HepG2 (cell line): ENCODE measurements at regions not wholly inside any gene's neighbourhood (a gene's known extent, or its start where the extent isn't known, plus 50 kb on each side); places are given as distances from the start of the nearest gene placed in this dataset.

Experiments
- ATAC-seq: fragments of 200-7000 bp; cut with Tn5 transposase; 3 replicates; pipeline ENCODE4 v1.9.1; 2020; ENCODE audit warnings: mild to moderate bottlenecking, moderate library complexity
- BruUV-seq: library from RNA; stranded (reverse); fragments of 400-500 nt; replicated peaks from 2 replicates; lab custom pipeline; 2021; lab: Mats Ljungman, UMichigan
- CTCF ChIA-PET: fragments of 300-600 bp; formaldehyde crosslinking; extraction: SDS; loops from one replicate; lab custom pipeline; 2021; ENCODE audit warnings: low total read pairs, inconsistent platforms, low intra/inter-chr PET ratio; lab: Yijun Ruan, JAX
- POLR2A ChIA-PET: fragments of 350-600 bp; sonication (Branson Sonifier 250); formaldehyde crosslinking; loops from one replicate; lab custom pipeline; 2020; ENCODE audit warnings: antibody characterized with exemption, inconsistent platforms; lab: Yijun Ruan, JAX
- DNase-seq: peaks from one replicate; pipeline ENCODE4 v3.0.0-alpha.2; 2015; ENCODE audit warnings: low spot score
- FAIRE-seq: peaks from 3 replicates; lab custom pipeline; 2011; peaks lifted over from hg19 to GRCh38; lab: Jason Lieb, UNC
- H2AFZ ChIP-seq: one replicate; pipeline ENCODE4 v1.6.1; 2011; ENCODE audit warnings: low read length, inconsistent platforms
- H3K27ac ChIP-seq: fragments of 300-600 bp; 3 replicates; pipeline ENCODE4 v1.8.0; 2011; ENCODE audit warnings: mixed run types, mild to moderate bottlenecking, mixed read lengths, low read length, inconsistent platforms; ENCODE audit not compliant: insufficient read depth; ENCODE audit errors: extremely low read length
- H3K27me3 ChIP-seq, 2 experiments: fragments of 200-600 bp in 1 of 2; 2 replicates in 1 of 2; 3 replicates in 1 of 2; pipeline versions ENCODE4 v1.6.0 to v1.8.0; 2011; ENCODE audit warnings: low read length in 2 of 2, mild to moderate bottlenecking in 2 of 2, moderate library complexity in 2 of 2, inconsistent platforms in 1 of 2; ENCODE audit not compliant: insufficient read depth in 2 of 2, control insufficient read depth in 1 of 2
- H3K36me3 ChIP-seq, 2 experiments: fragments of 200-600 bp in 1 of 2; replicated peaks in 1 of 2; 2 replicates in 1 of 2; 3 replicates in 1 of 2; pipeline versions ENCODE4 v1.5.1 to v1.8.0; 2011; ENCODE audit warnings: low read length in 2 of 2, inconsistent platforms in 1 of 2; ENCODE audit not compliant: insufficient read depth in 2 of 2, control insufficient read depth in 1 of 2
- H3K4me1 ChIP-seq: 2 replicates; pipeline ENCODE4 v1.5.1; 2012; ENCODE audit warnings: low read length, inconsistent platforms; ENCODE audit not compliant: insufficient read depth
- H3K4me2 ChIP-seq: 2 replicates; pipeline ENCODE4 v1.6.0; 2011; ENCODE audit warnings: low read depth, low read length, inconsistent platforms
- H3K4me3 ChIP-seq, 3 experiments: fragments of 200-600 bp in 1 of 3; sonication (generic), shearing (Covaris generic) in 1 of 3; replicated peaks in 1 of 3; 2 replicates each; pipeline ENCODE4 v1.5.1; 2011 to 2016; ENCODE audit warnings: low read length in 3 of 3, inconsistent platforms in 2 of 3, low read depth in 2 of 3, mild to moderate bottlenecking in 2 of 3, control low read depth in 1 of 3, mixed read lengths in 1 of 3; ENCODE audit not compliant: insufficient read depth in 1 of 3
- H3K79me2 ChIP-seq: one replicate; pipeline ENCODE4 v1.6.1; 2011; ENCODE audit warnings: low read length, inconsistent platforms; ENCODE audit not compliant: insufficient read depth
- H3K9ac ChIP-seq: 2 replicates; pipeline ENCODE4 v1.6.0; 2011; ENCODE audit warnings: mild to moderate bottlenecking, low read depth, low read length, inconsistent platforms; ENCODE audit not compliant: insufficient read depth
- H3K9me3 ChIP-seq: 2 replicates; pipeline ENCODE4 v1.5.1; 2012; ENCODE audit warnings: mild to moderate bottlenecking, low read length
- H4K20me1 ChIP-seq: 2 replicates; pipeline ENCODE4 v1.6.0; 2011; ENCODE audit warnings: inconsistent platforms, mild to moderate bottlenecking, low read length, moderate library complexity; ENCODE audit not compliant: insufficient read depth
- HOMEZ ChIP-seq: IDR thresholded peaks from 2 replicates; pipeline ENCODE4 v1.6.1; 2016; ENCODE audit warnings: low read depth
- IKZF5 ChIP-seq: IDR thresholded peaks from 2 replicates; pipeline ENCODE4 v1.6.1; 2018; ENCODE audit warnings: missing genetic modification reagents, mild to moderate bottlenecking, missing compliant biosample characterization
- KAT7 ChIP-seq: IDR thresholded peaks from 2 replicates; pipeline ENCODE4 v1.6.1; 2018; ENCODE audit warnings: borderline replicate concordance, missing compliant biosample characterization
- RBAK ChIP-seq: sonication (generic); formaldehyde crosslinking; IDR thresholded peaks from 2 replicates; pipeline ENCODE4 v1.5.1; 2020; ENCODE audit warnings: mild to moderate bottlenecking, missing genetic modification reagents
- TFDP1 ChIP-seq: IDR thresholded peaks from 2 replicates; pipeline ENCODE4 v1.6.1; 2016; ENCODE audit warnings: missing compliant biosample characterization, missing genetic modification reagents, borderline replicate concordance
- ZFX ChIP-seq: sonication (generic); formaldehyde crosslinking; IDR thresholded peaks from 2 replicates; pipeline ENCODE4 v1.4.0; 2020; ENCODE audit warnings: mild to moderate bottlenecking, low read depth, missing genetic modification reagents, moderate library complexity
- ZNF224 ChIP-seq: sonication (generic); formaldehyde crosslinking; IDR thresholded peaks from 2 replicates; pipeline ENCODE4 v1.5.0; 2020; ENCODE audit warnings: mild to moderate bottlenecking, missing genetic modification reagents
- ZNF318 ChIP-seq: sonication (generic); formaldehyde crosslinking; IDR thresholded peaks from 2 replicates; pipeline ENCODE4 v1.4.0; 2020; ENCODE audit warnings: mild to moderate bottlenecking, missing genetic modification reagents
- ZNF547 ChIP-seq: sonication (generic); formaldehyde crosslinking; IDR thresholded peaks from 2 replicates; pipeline ENCODE4 v1.5.1; 2020; ENCODE audit warnings: mild to moderate bottlenecking, missing genetic modification reagents
- WGBS: methylation state at CpG from one replicate; pipeline ENCODE4 v1.1.6; 2017; ENCODE audit warnings: low lambda C conversion rate; 5-methylcytosine and 5-hydroxymethylcytosine counted together
- in situ Hi-C: cut with HindIII; loops from 2 replicates; pipeline ENCODE4 v1.10.0; 2017; ENCODE audit warnings: low pct_unique_long_range_greater_than_20kb; ENCODE audit not compliant: extremely low pct_ligation_motif_present
- intact Hi-C: fragments of 100-400 bp; cut with micrococcal nuclease; formaldehyde crosslinking; loops from one replicate; pipeline ENCODE4 v1.10.0; 2022; ENCODE audit not compliant: unreplicated experiment

- Histone ChIP-seq H2AFZ (no peak overlapping the region), H3K9ac (no peak overlapping the region), H3K4me3 (no peak overlapping the region), H3K4me1 (no peaks in the 10 kb centered on the region), H3K79me2 (no peaks in the 10 kb centered on the region), H3K27me3 (no peaks in the 10 kb centered on the region), H3K4me2 (no peak overlapping the region), H3K36me3 (no peaks in the 10 kb centered on the region), H3K27ac (no peak overlapping the region), H4K20me1 (no peaks in the 10 kb centered on the region), H3K9me3 (no peaks in the 10 kb centered on the region)
- in situ Hi-C loops (no loop called here), intact Hi-C loops (no loop called here)
- POLR2A ChIA-PET, result no interaction called here
- CTCF ChIA-PET, result no interaction called here
- no peak for DNase-seq
- no peak for ATAC-seq
- TF ChIP-seq KAT7 (CRISPR knock-in tag) (no peak), ZFX (CRISPR knock-in tag) (no peak), ZNF224 (CRISPR knock-in tag) (no peak), IKZF5 (CRISPR knock-in tag) (no peak), ZNF547 (CRISPR knock-in tag) (no peak), ZNF318 (CRISPR knock-in tag) (no peak), HOMEZ (CRISPR knock-in tag) (no peak), TFDP1 (no peak), RBAK (CRISPR knock-in tag) (no peak)
- 40% methylated on average over 3 of the region's 3 CpGs for WGBS
- no TSS peak for BruUV-seq
- FAIRE-seq, result no peak
Measured at GRCh38 chr1:91080650-91081049, 58.8 kb upstream of the ZNF644 start.
